MCF 10A (cell line): ENCODE measurements at regions not wholly inside any gene's neighbourhood (a gene's known extent, or its start where the extent isn't known, plus 50 kb on each side); places are given as distances from the start of the nearest gene placed in this dataset.
"Not testable (repeated sequence)": the region's sequence is repeated elsewhere in the genome, so short reads cannot be mapped to it uniquely, and the experiment has no call there.

ENCODE experiments used
- BruUV-seq: library from RNA; stranded (reverse); fragments of 400-500 nt; replicated peaks from 2 replicates; lab custom pipeline; 2021; lab: Mats Ljungman, UMichigan
- CTCF ChIA-PET: fragments of 300-600 bp; sonication (Branson Sonifier 250); formaldehyde crosslinking; extraction: SDS; loops from one replicate; lab custom pipeline; 2021; ENCODE audit warnings: antibody characterized with exemption, inconsistent platforms; lab: Yijun Ruan, JAX
- POLR2A ChIA-PET: fragments of 300-600, 350-650 bp; sonication (Branson Sonifier 250); formaldehyde crosslinking; extraction: SDS; loops from one replicate; lab custom pipeline; 2020; ENCODE audit warnings: antibody characterized with exemption, inconsistent platforms; lab: Yijun Ruan, JAX
- DNase-seq: peaks from one replicate; pipeline ENCODE4 v3.0.0-alpha.2; 2018; ENCODE audit not compliant: unreplicated experiment
- H3K27ac Mint-ChIP-seq: one replicate; pipeline ENCODE4 v1.8.0; 2022; ENCODE audit warnings: mild to moderate bottlenecking, low read depth, mixed read lengths; ENCODE audit not compliant: unreplicated experiment
- H3K27me3 Mint-ChIP-seq: one replicate; pipeline ENCODE4 v1.8.0; 2022; ENCODE audit warnings: mixed read lengths; ENCODE audit not compliant: insufficient read depth, unreplicated experiment
- H3K36me3 Mint-ChIP-seq: one replicate; pipeline ENCODE4 v1.8.0; 2022; ENCODE audit warnings: mild to moderate bottlenecking, moderate library complexity, mixed read lengths; ENCODE audit not compliant: insufficient read depth, unreplicated experiment
- H3K4me1 Mint-ChIP-seq: one replicate; pipeline ENCODE4 v1.8.0; 2022; ENCODE audit warnings: mixed read lengths; ENCODE audit not compliant: insufficient read depth, unreplicated experiment
- H3K4me3 Mint-ChIP-seq: one replicate; pipeline ENCODE4 v1.8.0; 2022; ENCODE audit warnings: mild to moderate bottlenecking, moderate library complexity, mixed read lengths; ENCODE audit not compliant: unreplicated experiment
- H3K9me3 Mint-ChIP-seq: one replicate; pipeline ENCODE4 v1.8.0; 2022; ENCODE audit warnings: mixed read lengths; ENCODE audit not compliant: unreplicated experiment
- CTCF ChIP-seq: fragments of 200-600 bp; IDR thresholded peaks from one replicate; pipeline ENCODE4 v1.8.0; 2022; ENCODE audit warnings: antibody characterized with exemption, mild to moderate bottlenecking; ENCODE audit not compliant: unreplicated experiment
- intact Hi-C: fragments of 100-400 bp; cut with micrococcal nuclease; formaldehyde crosslinking; loops from 2 replicates; pipeline ENCODE4 v1.14.1; 2022

- BruUV-seq = no TSS peak
- Mint-ChIP-seq H3K27ac (no peak overlapping the region), H3K9me3 (no peaks in the 10 kb centered on the region), H3K27me3 (no peaks in the 10 kb centered on the region), H3K4me1 (no peaks in the 10 kb centered on the region), H3K4me3 (no peak overlapping the region), H3K36me3 (no peaks in the 10 kb centered on the region)
- ChIA-PET POLR2A (no interaction called here), CTCF (no interaction called here)
- intact Hi-C loops = no loop called here
- TF ChIP-seq CTCF = no peak
- DNase-seq = no peak
Observed at GRCh38 chr1:29620631-29621030, 384.3 kb downstream of the PTPRU start.

GRCh38 chr1:29607236-29607635 is 370.9 kb downstream of the PTPRU start:
- H3K4me3 Mint-ChIP-seq = no peak overlapping the region
- BruUV-seq = no TSS peak
- ChIA-PET POLR2A (interaction anchor here (0.7 kb wide), 1 partner anchor 46 kb away, joined by 5 read pairs; no protein-coding TSS in a partner anchor), CTCF (no interaction called here)
- H3K36me3 Mint-ChIP-seq = no peaks in the 10 kb centered on the region
- no peak for TF ChIP-seq CTCF
- H3K27me3 Mint-ChIP-seq = no peaks in the 10 kb centered on the region
- H3K9me3 Mint-ChIP-seq = peaks cover 9% of the 10 kb centered on the region
- no peak overlapping the region for H3K27ac Mint-ChIP-seq
- DNase-seq = no peak
- no peaks in the 10 kb centered on the region for H3K4me1 Mint-ChIP-seq
- intact Hi-C loops = no loop called here

GRCh38 chr1:29604796-29605195 is 368.5 kb downstream of the PTPRU start:
- H3K36me3 Mint-ChIP-seq, H3K4me1 Mint-ChIP-seq, H3K27me3 Mint-ChIP-seq, H3K9me3 Mint-ChIP-seq, DNase-seq, CTCF ChIA-PET, H3K4me3 Mint-ChIP-seq, intact Hi-C loops, POLR2A ChIA-PET, BruUV-seq, H3K27ac Mint-ChIP-seq: not testable (repeated sequence)

DNA sequence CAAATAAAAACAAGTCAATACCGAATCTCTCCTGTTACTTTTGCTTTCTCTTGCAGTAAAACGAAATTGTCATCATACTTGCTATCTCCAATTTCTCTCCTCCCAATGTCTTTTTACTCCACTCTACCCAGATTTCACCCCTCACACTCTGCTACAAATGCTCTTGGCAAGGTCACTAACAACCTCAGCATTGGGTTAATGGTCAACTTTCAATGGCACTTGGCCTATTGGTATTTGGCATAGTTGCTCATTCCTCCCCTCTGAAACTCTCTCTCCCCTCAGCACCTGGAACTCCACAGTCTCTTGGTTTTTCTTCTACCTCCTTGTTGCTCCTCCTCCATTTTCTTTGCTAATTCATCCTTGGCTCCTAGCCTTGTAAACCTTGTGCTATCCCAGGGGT is 367.3 kb downstream of the PTPRU start:
- Mint-ChIP-seq H3K36me3 (no peaks in the 10 kb centered on the region), H3K4me3 (no peak overlapping the region), H3K4me1 (no peaks in the 10 kb centered on the region), H3K9me3 (peaks cover 9% of the 10 kb centered on the region), H3K27ac (no peak overlapping the region), H3K27me3 (no peaks in the 10 kb centered on the region)
- DNase-seq = no peak
- no peak for TF ChIP-seq CTCF
- BruUV-seq = no TSS peak
- POLR2A ChIA-PET = no interaction called here
- intact Hi-C loops = no loop called here
- CTCF ChIA-PET = no interaction called here

- no TSS peak for BruUV-seq
- Mint-ChIP-seq H3K27ac (no peak overlapping the region), H3K27me3 (no peaks in the 10 kb centered on the region), H3K36me3 (no peaks in the 10 kb centered on the region), H3K4me1 (no peaks in the 10 kb centered on the region), H3K4me3 (no peak overlapping the region), H3K9me3 (peaks cover 9% of the 10 kb centered on the region)
- intact Hi-C loops = no loop called here
- DNase-seq = no peak
- TF ChIP-seq CTCF = no peak
- ChIA-PET POLR2A (no interaction called here), CTCF (no interaction called here)
Observed at GRCh38 chr1:29602203-29602602, 365.9 kb downstream of the PTPRU start.
